ENCODE measurements at regions not wholly inside any gene's neighbourhood (a gene's known extent, or its start where the extent isn't known, plus 50 kb on each side); places are given as distances from the start of the nearest gene placed in this dataset.

DNA sequence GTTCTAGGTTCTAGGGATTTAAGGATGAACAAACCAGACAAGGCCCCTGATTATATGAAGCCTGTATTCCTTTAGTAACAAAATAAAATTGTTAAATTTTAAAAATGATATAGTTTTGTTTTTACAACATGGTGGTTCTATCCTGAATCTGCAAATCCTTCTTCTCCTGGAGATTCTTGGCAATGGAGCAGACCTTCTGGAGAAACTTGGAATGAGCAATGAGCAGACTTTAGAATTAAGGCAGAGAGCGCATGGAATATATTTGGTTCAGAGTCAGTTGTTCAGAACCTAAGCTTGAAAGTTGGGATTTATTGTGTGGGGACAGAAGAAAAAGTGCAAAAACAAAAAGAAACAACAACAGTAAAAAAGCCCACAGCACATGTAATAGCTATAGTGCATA lies 381.1 kb downstream of the ADGRL2 start:
- Histone ChIP-seq H3K4me3 (no peak overlapping the region), H3K36me3 (no peaks in the 10 kb centered on the region), H3K27ac (no peak overlapping the region), H3K27me3 (no peaks in the 10 kb centered on the region), H3K9me3 (no peaks in the 10 kb centered on the region), H3K4me1 (no peaks in the 10 kb centered on the region)
- TF ChIP-seq POLR2A (IDR thresholded peaks at IDR 0.05), result no peak
- TF ChIP-seq, protein P1, sequence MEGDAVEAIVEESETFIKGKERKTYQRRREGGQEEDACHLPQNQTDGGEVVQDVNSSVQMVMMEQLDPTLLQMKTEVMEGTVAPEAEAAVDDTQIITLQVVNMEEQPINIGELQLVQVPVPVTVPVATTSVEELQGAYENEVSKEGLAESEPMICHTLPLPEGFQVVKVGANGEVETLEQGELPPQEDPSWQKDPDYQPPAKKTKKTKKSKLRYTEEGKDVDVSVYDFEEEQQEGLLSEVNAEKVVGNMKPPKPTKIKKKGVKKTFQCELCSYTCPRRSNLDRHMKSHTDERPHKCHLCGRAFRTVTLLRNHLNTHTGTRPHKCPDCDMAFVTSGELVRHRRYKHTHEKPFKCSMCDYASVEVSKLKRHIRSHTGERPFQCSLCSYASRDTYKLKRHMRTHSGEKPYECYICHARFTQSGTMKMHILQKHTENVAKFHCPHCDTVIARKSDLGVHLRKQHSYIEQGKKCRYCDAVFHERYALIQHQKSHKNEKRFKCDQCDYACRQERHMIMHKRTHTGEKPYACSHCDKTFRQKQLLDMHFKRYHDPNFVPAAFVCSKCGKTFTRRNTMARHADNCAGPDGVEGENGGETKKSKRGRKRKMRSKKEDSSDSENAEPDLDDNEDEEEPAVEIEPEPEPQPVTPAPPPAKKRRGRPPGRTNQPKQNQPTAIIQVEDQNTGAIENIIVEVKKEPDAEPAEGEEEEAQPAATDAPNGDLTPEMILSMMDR (IDR thresholded peaks at IDR 0.05), result no peak
- no peak for DNase-seq

DNA sequence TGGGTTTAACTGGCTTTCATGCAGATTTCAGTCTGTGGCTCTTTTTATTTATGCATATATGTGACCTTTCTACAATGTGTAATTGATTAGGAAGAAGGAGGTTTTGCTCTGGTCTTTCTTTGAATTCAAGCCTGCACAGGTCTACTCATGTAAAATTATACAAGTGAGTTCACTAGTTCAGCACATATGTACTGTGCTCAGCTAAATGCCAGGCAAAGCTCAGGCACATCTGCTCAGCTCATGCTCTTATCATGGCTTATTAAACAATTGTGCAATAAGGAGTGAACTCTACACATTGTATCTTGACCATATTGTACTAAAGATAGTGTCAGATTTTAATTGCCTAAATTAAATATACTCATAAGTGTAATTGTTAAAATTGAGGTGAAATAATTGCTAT lies 378.4 kb downstream of the ADGRL2 start:
- no peaks in the 10 kb centered on the region for H3K27me3 ChIP-seq
- no peak overlapping the region for H3K27ac ChIP-seq
- DNase-seq, result no peak
- H3K4me3 ChIP-seq, result no peak overlapping the region
- H3K36me3 ChIP-seq, result no peaks in the 10 kb centered on the region
- H3K4me1 ChIP-seq, result no peaks in the 10 kb centered on the region
- no peaks in the 10 kb centered on the region for H3K9me3 ChIP-seq
- TF ChIP-seq POLR2A (IDR thresholded peaks at IDR 0.05), result no peak
- TF ChIP-seq, protein P1 (IDR thresholded peaks at IDR 0.05), result no peak

DNA sequence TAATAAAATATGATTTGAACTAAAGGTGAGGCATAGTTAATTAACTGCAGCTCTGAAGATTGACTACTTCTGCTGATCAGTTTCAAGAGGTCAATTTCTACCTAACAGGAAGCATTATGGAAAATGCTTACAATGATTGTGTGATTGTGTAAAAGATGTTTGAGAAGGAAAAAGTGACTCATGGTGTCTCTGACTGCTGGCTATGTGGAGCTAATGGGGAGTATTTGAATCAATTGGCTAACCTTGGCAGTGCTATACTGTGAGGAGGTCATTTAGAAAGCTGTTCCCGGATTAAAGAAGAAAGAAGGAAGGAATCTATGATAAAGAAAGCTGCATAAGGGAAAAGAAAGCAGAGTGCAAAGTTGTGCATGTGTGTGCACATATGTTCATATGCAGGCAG lies 376.5 kb downstream of the ADGRL2 start:
- DNase-seq, result no peak
- Histone ChIP-seq H3K27ac (no peak overlapping the region), H3K9me3 (no peaks in the 10 kb centered on the region), H3K36me3 (no peaks in the 10 kb centered on the region), H3K4me1 (no peaks in the 10 kb centered on the region), H3K27me3 (no peaks in the 10 kb centered on the region), H3K4me3 (no peak overlapping the region)
- TF ChIP-seq, protein P1 (IDR thresholded peaks at IDR 0.05), result no peak
- TF ChIP-seq POLR2A (IDR thresholded peaks at IDR 0.05), result no peak

DNA sequence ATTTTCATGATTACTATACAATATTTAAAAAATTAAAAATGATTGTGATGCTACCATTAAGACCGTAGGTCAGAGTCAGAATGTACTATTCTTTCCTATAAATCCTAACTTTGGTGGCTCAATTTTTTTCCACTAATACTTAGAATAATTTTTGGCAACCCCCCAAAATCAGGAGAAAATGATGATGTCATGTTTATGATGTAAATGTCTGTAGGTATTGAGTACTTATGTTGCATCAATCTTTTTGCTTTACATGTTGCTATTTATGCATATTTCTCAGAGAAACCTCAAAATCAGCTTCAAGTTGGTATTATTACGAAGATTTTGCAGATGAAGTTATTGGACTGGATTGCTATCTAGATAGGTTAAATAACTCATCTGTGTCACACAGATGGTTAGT lies 371.2 kb downstream of the ADGRL2 start:
- Histone ChIP-seq H3K36me3 (no peaks in the 10 kb centered on the region), H3K4me3 (no peak overlapping the region), H3K9me3 (no peaks in the 10 kb centered on the region), H3K27ac (no peak overlapping the region), H3K27me3 (no peaks in the 10 kb centered on the region), H3K4me1 (no peaks in the 10 kb centered on the region)
- DNase-seq, result no peak
- TF ChIP-seq POLR2A (IDR thresholded peaks at IDR 0.05), result no peak
- TF ChIP-seq, protein P1 (IDR thresholded peaks at IDR 0.05), result no peak

- no peak for TF ChIP-seq POLR2A (IDR thresholded peaks at IDR 0.05)
- TF ChIP-seq, protein P1 (IDR thresholded peaks at IDR 0.05), result no peak
- Histone ChIP-seq H3K27me3 (no peaks in the 10 kb centered on the region), H3K27ac (no peak overlapping the region), H3K9me3 (no peaks in the 10 kb centered on the region), H3K4me3 (no peak overlapping the region), H3K36me3 (no peaks in the 10 kb centered on the region), H3K4me1 (no peaks in the 10 kb centered on the region)
- DNase-seq, result no peak
Measured at GRCh38 chr1:82168482-82168881, 367.7 kb downstream of the ADGRL2 start.

DNA sequence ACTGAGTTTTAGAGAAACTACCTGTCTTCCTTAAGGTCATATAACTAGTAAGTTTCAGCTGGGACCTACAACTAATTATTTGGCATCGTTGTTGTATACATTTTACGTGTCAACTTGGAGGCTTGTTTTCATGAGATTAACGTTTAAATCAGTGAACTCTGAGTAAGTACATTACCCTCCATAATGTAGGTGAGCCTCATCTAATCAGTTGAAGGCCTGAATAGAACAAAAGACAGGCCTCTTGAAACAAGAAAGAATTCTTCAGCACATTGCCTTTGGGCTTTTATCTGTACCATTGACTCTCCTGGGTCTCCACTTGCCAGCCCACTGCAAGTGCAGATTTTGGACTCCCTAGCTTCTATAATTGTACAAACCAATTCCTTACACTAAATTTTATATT lies 364.6 kb downstream of the ADGRL2 start:
- Histone ChIP-seq H3K36me3 (no peaks in the 10 kb centered on the region), H3K27me3 (no peaks in the 10 kb centered on the region), H3K4me3 (no peak overlapping the region), H3K27ac (no peak overlapping the region), H3K9me3 (no peaks in the 10 kb centered on the region), H3K4me1 (peaks cover 0 to 11% (median 0%) of the 10 kb centered on the region in 4 donors)
- TF ChIP-seq, protein P1 (IDR thresholded peaks at IDR 0.05), result no peak
- TF ChIP-seq POLR2A (IDR thresholded peaks at IDR 0.05), result no peak
- no peak for DNase-seq

Data from Peyer's patch (tissue), 4 donors.